ENCODE measurements at regions not wholly inside any gene's neighbourhood (a gene's known extent, or its start where the extent isn't known, plus 50 kb on each side); places are given as distances from the start of the nearest gene placed in this dataset.

DNA sequence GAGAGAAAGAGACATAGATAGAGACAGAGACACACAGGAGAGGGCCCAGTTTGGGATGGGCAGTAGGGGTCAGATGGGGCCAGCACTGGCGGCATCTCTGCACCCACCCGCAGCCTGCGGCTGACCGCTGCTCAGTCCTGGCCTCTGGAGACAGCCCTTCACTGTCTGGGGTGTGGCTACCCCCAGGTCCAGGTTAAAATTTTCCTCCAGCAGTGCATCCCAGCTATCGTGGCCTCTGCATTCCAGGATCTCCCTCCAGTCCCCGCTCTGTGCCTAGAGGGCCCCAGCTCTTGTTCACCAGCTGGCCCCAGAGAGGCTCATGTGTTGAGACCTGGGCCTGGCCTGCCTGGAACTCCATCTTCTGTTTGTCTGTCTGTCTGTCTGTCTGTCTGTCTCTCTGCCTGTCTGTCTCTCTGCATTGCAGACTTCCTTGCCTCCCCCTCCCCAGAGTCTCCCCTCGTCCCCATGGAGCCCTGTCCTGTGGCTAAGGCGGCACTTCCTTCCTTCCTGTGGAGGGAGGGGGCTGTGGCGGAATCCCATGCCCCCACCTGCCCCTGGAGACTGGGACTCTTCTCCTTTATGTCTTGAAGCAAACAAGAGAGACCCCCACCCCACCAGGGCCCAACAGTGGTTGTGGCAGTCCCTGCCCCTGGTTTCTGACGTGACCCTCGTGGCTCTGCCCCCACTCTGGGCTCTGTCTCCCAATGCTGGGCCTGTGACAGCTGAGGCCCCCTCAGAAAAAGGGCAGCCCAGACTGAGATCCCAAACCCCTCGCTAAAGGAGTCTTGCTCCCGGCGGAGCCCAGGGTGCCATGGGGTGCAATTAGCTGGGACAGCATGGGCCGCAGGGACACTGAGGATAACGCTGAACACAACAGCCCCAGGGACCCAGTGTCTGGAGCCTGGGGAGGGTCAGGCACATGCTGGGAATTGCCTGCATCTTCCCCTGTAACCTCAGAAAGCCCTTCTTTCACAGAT is 241.8 kb downstream of the NPHP4 start:
- TF ChIP-seq, protein P1, sequence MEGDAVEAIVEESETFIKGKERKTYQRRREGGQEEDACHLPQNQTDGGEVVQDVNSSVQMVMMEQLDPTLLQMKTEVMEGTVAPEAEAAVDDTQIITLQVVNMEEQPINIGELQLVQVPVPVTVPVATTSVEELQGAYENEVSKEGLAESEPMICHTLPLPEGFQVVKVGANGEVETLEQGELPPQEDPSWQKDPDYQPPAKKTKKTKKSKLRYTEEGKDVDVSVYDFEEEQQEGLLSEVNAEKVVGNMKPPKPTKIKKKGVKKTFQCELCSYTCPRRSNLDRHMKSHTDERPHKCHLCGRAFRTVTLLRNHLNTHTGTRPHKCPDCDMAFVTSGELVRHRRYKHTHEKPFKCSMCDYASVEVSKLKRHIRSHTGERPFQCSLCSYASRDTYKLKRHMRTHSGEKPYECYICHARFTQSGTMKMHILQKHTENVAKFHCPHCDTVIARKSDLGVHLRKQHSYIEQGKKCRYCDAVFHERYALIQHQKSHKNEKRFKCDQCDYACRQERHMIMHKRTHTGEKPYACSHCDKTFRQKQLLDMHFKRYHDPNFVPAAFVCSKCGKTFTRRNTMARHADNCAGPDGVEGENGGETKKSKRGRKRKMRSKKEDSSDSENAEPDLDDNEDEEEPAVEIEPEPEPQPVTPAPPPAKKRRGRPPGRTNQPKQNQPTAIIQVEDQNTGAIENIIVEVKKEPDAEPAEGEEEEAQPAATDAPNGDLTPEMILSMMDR (IDR thresholded peaks at IDR 0.05; ENCODE audit: low read depth, low read length, missing control alignments): no peak
- no peak overlapping the region for H3K4me3 ChIP-seq (ENCODE audit: low read depth, low read length)
- no peak for DNase-seq (ENCODE audit: low read depth)

DNA sequence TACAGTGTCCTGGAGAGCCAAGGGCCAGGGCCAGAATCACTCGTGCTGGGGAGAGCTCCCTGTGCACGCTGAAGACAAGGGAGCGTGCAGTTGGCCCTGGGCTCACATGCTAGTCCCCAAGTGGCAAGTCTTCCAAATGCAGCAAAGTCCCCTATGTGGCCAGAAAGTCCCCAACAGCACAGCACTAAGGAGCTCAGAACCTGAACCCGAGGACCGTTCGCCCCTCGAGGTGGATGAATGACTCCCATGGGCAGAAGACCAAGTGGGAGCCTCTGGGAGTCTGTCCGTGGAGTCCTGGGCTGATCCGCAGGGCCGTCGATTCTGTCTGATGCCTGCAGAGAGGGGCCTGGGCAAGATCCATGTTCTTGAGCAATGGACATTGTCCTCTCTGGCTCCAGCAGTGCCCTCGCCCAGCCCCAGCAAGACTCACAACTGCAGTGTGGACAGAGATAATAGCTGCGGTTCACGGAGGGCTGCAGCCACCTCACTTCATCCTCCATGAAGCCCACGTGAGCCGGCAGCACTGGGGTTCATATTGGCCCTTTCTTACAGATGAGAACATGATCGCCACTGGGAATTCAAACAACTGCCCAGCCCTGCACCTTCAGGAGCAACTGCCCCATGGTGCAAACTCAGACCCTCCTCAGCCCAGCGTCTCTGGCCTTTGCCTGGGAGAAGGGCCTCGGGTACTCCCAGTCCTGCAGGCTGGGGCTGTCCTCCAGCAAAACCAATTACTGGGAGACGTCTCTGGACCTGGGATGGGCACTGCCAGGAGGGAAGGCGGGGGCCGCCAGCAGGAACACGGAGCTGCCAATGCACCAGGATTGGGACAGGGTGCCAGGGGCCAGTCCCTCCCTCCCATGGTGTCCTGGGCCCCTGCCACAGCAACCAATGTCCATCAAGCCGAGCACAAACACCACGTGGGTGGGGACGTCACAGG is 243.7 kb downstream of the NPHP4 start:
- TF ChIP-seq, protein P1 (IDR thresholded peaks at IDR 0.05; ENCODE audit: low read depth, low read length, missing control alignments): no peak
- no peak for DNase-seq (ENCODE audit: low read depth)
- no peak overlapping the region for H3K4me3 ChIP-seq (ENCODE audit: low read depth, low read length)

DNA sequence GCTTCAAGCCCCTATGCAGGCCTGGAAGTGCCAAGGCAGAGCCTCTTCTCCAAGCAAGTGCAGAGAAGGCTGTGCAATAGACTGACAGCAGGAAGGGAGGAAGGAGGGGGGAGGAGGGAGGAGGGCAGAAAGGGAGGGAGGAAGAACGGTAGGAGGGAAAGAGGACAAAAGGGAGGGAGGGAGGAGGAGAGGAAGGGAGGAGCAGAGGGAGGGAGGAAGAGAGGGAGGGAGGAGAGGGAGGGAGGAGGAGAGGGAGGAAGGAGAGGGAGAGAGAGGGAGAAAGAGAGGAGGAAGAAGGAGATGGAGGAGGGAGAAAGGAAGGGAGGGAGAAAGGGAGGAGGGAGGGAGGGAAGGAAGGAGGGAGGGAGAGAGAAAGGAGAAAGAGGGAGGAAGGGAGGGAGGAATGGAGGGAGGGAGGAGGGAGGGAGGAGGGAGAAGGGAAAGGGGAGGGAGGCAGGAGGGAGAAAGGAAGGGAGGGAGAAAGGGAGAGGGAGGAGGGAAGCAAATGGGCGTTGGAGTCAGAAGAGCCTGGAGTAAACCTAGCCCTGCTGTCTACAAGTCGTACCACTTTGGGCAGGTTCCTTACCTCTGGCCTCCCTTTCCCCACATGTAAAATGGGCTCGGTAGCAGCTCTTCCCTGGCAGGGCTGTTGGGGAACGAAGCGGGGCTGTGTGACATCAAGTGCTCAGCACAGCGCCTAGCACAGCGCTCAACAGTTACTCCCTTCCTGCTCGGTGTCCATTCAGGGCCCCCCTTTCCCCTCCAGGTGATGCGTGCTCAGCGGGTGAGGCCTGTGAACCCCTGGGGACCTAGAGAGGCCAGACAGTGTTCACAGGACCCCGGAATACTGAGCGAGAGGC is 244.6 kb downstream of the NPHP4 start:
- TF ChIP-seq, protein P1 (IDR thresholded peaks at IDR 0.05; ENCODE audit: low read depth, low read length, missing control alignments): no peak
- no peak overlapping the region for H3K4me3 ChIP-seq (ENCODE audit: low read depth, low read length)
- DNase-seq (ENCODE audit: low read depth): no peak

DNA sequence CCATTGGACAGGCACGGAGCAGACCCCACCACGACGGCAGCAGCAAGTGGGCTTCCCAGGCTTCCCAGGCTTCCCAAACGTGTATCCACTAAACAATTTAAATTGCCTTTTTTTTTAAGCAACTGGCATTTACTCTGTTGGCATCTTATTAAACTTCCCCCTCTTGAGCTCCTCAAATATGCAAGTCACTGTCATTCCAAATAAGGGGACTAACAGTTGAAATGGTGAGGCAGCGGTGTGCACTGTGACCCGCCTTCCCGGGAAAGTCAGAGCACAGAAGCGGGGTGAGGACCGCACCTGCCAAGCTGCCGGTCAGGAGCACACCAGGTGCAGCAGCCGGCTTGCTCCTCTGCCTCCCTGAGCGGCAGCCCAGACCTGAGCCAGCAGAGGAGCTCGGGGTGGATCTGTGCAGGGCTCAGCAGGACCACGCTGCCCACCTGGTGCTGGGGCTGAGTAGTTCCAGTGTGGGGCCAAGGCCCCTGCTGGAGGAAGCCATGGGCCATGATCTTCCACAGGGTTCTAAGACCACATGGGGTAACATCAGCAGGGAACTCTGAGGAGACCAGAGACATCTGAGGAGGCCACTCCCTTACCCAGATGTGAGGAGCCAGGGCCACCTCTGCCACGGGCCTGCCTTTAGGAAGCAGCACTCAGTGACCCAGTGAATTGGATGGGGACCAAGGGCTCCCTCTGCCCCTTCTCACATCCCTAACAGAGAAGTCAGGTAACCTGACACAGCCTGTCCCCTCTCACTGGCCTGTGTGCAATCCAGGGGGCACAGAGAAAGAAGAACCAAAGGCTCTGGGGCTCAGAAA is 245.4 kb downstream of the NPHP4 start:
- DNase-seq (ENCODE audit: low read depth): no peak
- TF ChIP-seq, protein P1 (IDR thresholded peaks at IDR 0.05; ENCODE audit: low read depth, low read length, missing control alignments): no peak
- H3K4me3 ChIP-seq (ENCODE audit: low read depth, low read length): no peak overlapping the region

DNA sequence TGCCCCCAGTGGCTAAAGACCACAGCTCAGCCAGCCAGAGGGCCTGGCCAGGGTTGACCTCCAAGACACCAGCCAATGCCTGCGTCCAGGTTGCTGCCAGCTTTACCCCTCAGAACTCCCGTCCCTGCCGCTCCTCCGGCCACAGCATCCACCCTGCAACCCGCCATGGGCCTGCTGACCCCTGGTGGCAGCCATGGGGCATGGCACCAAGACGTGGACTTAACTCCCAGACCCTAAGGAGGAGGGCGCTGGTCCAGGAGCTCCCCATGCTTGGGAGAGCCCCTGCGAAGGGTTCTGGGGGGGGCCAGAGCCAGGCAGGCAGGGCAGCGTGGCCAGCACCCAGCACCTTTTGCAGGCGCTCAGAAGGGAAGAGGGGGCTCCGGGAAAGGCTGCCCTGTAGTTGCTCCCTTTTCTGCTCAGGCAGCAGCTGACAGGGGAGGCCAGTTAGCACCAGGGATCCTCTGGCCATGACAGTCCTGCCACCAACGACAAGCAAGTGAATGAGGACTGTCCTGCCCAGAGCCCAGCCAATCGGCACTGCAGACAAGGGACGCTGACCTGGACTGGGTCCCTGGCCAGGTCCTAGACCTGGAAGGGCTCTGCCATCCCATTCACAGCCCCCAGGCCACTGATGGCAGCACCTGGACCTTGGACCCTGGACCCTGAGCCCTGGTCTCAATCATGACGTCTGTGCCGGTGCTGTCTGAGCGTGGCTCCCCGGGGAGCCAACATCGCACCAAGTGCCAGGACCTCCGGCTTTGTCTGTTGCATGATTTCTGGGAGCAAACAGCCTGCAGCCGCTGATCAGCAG is 246.2 kb downstream of the NPHP4 start:
- TF ChIP-seq, protein P1 (IDR thresholded peaks at IDR 0.05; ENCODE audit: low read depth, low read length, missing control alignments): peak; percentile 95
- H3K4me3 ChIP-seq (ENCODE audit: low read depth, low read length): no peak overlapping the region
- peak; percentile 12 for DNase-seq (ENCODE audit: low read depth)

All from GM12864 (cell line).